Liver (tissue), 8 donors: ENCODE measurements at regions not wholly inside any gene's neighbourhood (a gene's known extent, or its start where the extent isn't known, plus 50 kb on each side); places are given as distances from the start of the nearest gene placed in this dataset.

Experiments
- DNase-seq: peaks from one replicate; pipeline ENCODE4 v3.0.0-alpha.2; 2017; ENCODE audit warnings: low spot score
- H3K27ac ChIP-seq, 2 donors: one replicate each; pipeline ENCODE4 v1.7.0; 2013; ENCODE audit warnings: inconsistent platforms in 2 of 2, low read length in 2 of 2, control low read depth in 1 of 2, low read depth in 1 of 2, mild to moderate bottlenecking in 1 of 2
- H3K27me3 ChIP-seq, 4 donors: one replicate each; pipeline versions ENCODE4 v1.6.1 to v1.7.0; 2013; ENCODE audit warnings: low read length in 3 of 4, inconsistent platforms in 1 of 4, mild to moderate bottlenecking in 1 of 4, moderate library complexity in 1 of 4; ENCODE audit not compliant: control insufficient read depth in 4 of 4, insufficient read depth in 4 of 4
- H3K36me3 ChIP-seq, 4 donors: one replicate each; pipeline versions ENCODE4 v1.6.1 to v1.7.0; 2013; ENCODE audit warnings: low read length in 3 of 4, mild to moderate bottlenecking in 3 of 4, low read depth in 1 of 4, moderate library complexity in 1 of 4; ENCODE audit not compliant: control insufficient read depth in 4 of 4, insufficient read depth in 3 of 4
- H3K4me1 ChIP-seq, 4 donors: one replicate each; pipeline versions ENCODE4 v1.6.1 to v1.7.0; 2013; ENCODE audit warnings: low read length in 3 of 4, mild to moderate bottlenecking in 3 of 4, moderate library complexity in 1 of 4; ENCODE audit not compliant: control insufficient read depth in 4 of 4, insufficient read depth in 4 of 4
- H3K4me3 ChIP-seq, 3 donors: one replicate each; pipeline versions ENCODE4 v1.6.1 to v1.7.0; 2013; ENCODE audit warnings: low read length in 3 of 3, control low read depth in 1 of 3, low read depth in 1 of 3, mild to moderate bottlenecking in 1 of 3
- H3K9ac ChIP-seq, 2 donors: one replicate each; pipeline ENCODE4 v1.7.0; 2013; ENCODE audit warnings: low read length in 2 of 2, mild to moderate bottlenecking in 2 of 2, moderate library complexity in 2 of 2, control low read depth in 1 of 2, low read depth in 1 of 2
- H3K9me3 ChIP-seq, 4 donors: one replicate each; pipeline versions ENCODE4 v1.6.1 to v1.7.0; 2013; ENCODE audit warnings: low read length in 3 of 4; ENCODE audit not compliant: control insufficient read depth in 4 of 4
- ATF3 ChIP-seq: IDR thresholded peaks from 2 replicates; pipeline ENCODE4 v1.6.1; 2016; ENCODE audit warnings: antibody characterized with exemption
- CTCF ChIP-seq: fragments of 150-350 bp; IDR thresholded peaks from 2 replicates; pipeline ENCODE4 v1.5.1; 2017; ENCODE audit warnings: improper control_type of control experiment, low read depth, low read length; ENCODE audit not compliant: missing input control
- EGR1 ChIP-seq, 2 donors: IDR thresholded peaks; 2 replicates each; pipeline ENCODE4 v1.6.1; 2016 to 2018; ENCODE audit warnings: antibody characterized with exemption in 2 of 2, low read depth in 2 of 2
- FOXA1 ChIP-seq: IDR thresholded peaks from 2 replicates; pipeline ENCODE4 v1.6.1; 2016; ENCODE audit warnings: antibody characterized with exemption
- FOXA2 ChIP-seq: IDR thresholded peaks from 2 replicates; pipeline ENCODE4 v1.6.1; 2016; ENCODE audit warnings: antibody characterized with exemption
- GABPA ChIP-seq, 2 donors: IDR thresholded peaks in 1 of 2; conservative IDR thresholded peaks in 1 of 2; 2 replicates each; pipeline ENCODE4 v1.6.1; 2016; ENCODE audit warnings: antibody characterized with exemption in 2 of 2, mild to moderate bottlenecking in 1 of 2, moderate library complexity in 1 of 2
- HNF4A ChIP-seq, 2 donors: conservative IDR thresholded peaks; 2 replicates each; pipeline ENCODE4 v1.6.1; 2016; ENCODE audit warnings: antibody characterized with exemption in 2 of 2, mild to moderate bottlenecking in 2 of 2
- HNF4G ChIP-seq: IDR thresholded peaks from 2 replicates; pipeline ENCODE4 v1.6.1; 2016; ENCODE audit warnings: antibody characterized with exemption
- JUND ChIP-seq, 2 donors: IDR thresholded peaks; 2 replicates each; pipeline ENCODE4 v1.6.1; 2016; ENCODE audit warnings: antibody characterized with exemption in 2 of 2
- MAX ChIP-seq: IDR thresholded peaks from 2 replicates; pipeline ENCODE4 v1.6.1; 2016; ENCODE audit warnings: antibody characterized with exemption
- NR2F2 ChIP-seq: IDR thresholded peaks from 2 replicates; pipeline ENCODE4 v1.6.1; 2016; ENCODE audit warnings: antibody characterized with exemption
- RAD21 ChIP-seq, 2 donors: IDR thresholded peaks; 2 replicates each; pipeline ENCODE4 v1.6.1; 2016; ENCODE audit warnings: antibody characterized with exemption in 2 of 2, mild to moderate bottlenecking in 2 of 2
- REST ChIP-seq: IDR thresholded peaks from 2 replicates; pipeline ENCODE4 v1.6.1; 2016; ENCODE audit warnings: antibody characterized with exemption, mild to moderate bottlenecking
- RXRA ChIP-seq, 2 donors: IDR thresholded peaks; 2 replicates each; pipeline ENCODE4 v1.6.1; 2017 to 2018; ENCODE audit warnings: antibody characterized with exemption in 2 of 2, mild to moderate bottlenecking in 1 of 2
- SP1 ChIP-seq: IDR thresholded peaks from 2 replicates; pipeline ENCODE4 v1.6.1; 2018; ENCODE audit warnings: antibody characterized with exemption, mild to moderate bottlenecking
- TAF1 ChIP-seq: conservative IDR thresholded peaks from 2 replicates; pipeline ENCODE4 v1.6.1; 2016; ENCODE audit warnings: antibody characterized with exemption, mild to moderate bottlenecking
- YY1 ChIP-seq: IDR thresholded peaks from 2 replicates; pipeline ENCODE4 v1.6.1; 2016; ENCODE audit warnings: antibody characterized with exemption, mild to moderate bottlenecking
- ZBTB33 ChIP-seq: IDR thresholded peaks from 2 replicates; pipeline ENCODE4 v1.6.1; 2016; ENCODE audit warnings: antibody characterized with exemption
- WGBS: extraction: QIAGEN DNeasy Blood & Tissue Kit; methylation state at CpG from one replicate; pipeline ENCODE4 v1.1.7; 2013; 5-methylcytosine and 5-hydroxymethylcytosine counted together
- donor health status: healthy.
- donor health status: healthy.
- donor health status: healthy.
- donor health status: healthy.
- donor health status: healthy.

- Histone ChIP-seq H3K27ac (no peak overlapping the region), H3K4me3 (no peak overlapping the region), H3K4me1 (no peaks in the 10 kb centered on the region), H3K9ac (no peak overlapping the region), H3K9me3 (peaks cover 0 to 2% (median 0%) of the 10 kb centered on the region in 4 donors), H3K27me3 (peaks cover 0 to 2% (median 0%) of the 10 kb centered on the region in 4 donors), H3K36me3 (no peaks in the 10 kb centered on the region)
- WGBS, result 77% methylated on average over 2 of the region's 2 CpGs
- TF ChIP-seq RXRA (IDR thresholded peaks at IDR 0.05), result no peak
- no peak for TF ChIP-seq CTCF
- TF ChIP-seq TAF1, result no peak
- TF ChIP-seq MAX, result no peak
- TF ChIP-seq GABPA (IDR thresholded peaks at IDR 0.05 in 1 of 2, conservative IDR thresholded peaks at IDR 0.05 in 1 of 2), result no peak
- TF ChIP-seq JUND (IDR thresholded peaks at IDR 0.05), result no peak
- no peak for TF ChIP-seq REST
- no peak for TF ChIP-seq FOXA2
- no peak for TF ChIP-seq YY1
- no peak for TF ChIP-seq NR2F2
- no peak for TF ChIP-seq HNF4G
- TF ChIP-seq ATF3, result no peak
- TF ChIP-seq EGR1 (IDR thresholded peaks at IDR 0.05; ENCODE audit: low read depth in 2 of 2), result no peak
- no peak for TF ChIP-seq FOXA1
- no peak for TF ChIP-seq SP1
- no peak for TF ChIP-seq ZBTB33
- TF ChIP-seq RAD21 (IDR thresholded peaks at IDR 0.05), result no peak
- no peak for TF ChIP-seq HNF4A (conservative IDR thresholded peaks at IDR 0.05)
- no peak for DNase-seq
These were observed 74.2 kb upstream of the EGR2 start for GRCh38 chr10:62890395-62890794.

- Histone ChIP-seq H3K4me3 (no peak overlapping the region), H3K9me3 (peaks cover 0 to 2% (median 0%) of the 10 kb centered on the region in 4 donors), H3K4me1 (no peaks in the 10 kb centered on the region), H3K27me3 (peaks cover 0 to 2% (median 0%) of the 10 kb centered on the region in 4 donors), H3K9ac (no peak overlapping the region), H3K36me3 (no peaks in the 10 kb centered on the region), H3K27ac (no peak overlapping the region)
- TF ChIP-seq YY1 (no peak), MAX (no peak), EGR1 (IDR thresholded peaks at IDR 0.05; ENCODE audit: low read depth in 2 of 2) (no peak), REST (no peak), HNF4G (no peak), NR2F2 (no peak), TAF1 (no peak), JUND (IDR thresholded peaks at IDR 0.05) (no peak), SP1 (no peak), CTCF (no peak), FOXA1 (no peak), HNF4A (conservative IDR thresholded peaks at IDR 0.05) (no peak), FOXA2 (no peak)
- DNase-seq, result no peak
- 86% methylated on average over 2 of the region's 2 CpGs for WGBS
These were observed 71.5 kb upstream of the EGR2 start for GRCh38 chr10:62887642-62888041.
